GM19025 (cell line): ENCODE measurements at regions not wholly inside any gene's neighbourhood (a gene's known extent, or its start where the extent isn't known, plus 50 kb on each side); places are given as distances from the start of the nearest gene placed in this dataset.
A peak's percentile ranks its signal among the peaks of the same experiment; 100 is the strongest.

Experiments used
- ATAC-seq: cut with Tn5 transposase; IDR thresholded peaks from one replicate; pipeline ENCODE4 v1.9.1; 2021; ENCODE audit warnings: mild to moderate bottlenecking, low read depth, moderate library complexity; ENCODE audit not compliant: unreplicated experiment

DNA sequence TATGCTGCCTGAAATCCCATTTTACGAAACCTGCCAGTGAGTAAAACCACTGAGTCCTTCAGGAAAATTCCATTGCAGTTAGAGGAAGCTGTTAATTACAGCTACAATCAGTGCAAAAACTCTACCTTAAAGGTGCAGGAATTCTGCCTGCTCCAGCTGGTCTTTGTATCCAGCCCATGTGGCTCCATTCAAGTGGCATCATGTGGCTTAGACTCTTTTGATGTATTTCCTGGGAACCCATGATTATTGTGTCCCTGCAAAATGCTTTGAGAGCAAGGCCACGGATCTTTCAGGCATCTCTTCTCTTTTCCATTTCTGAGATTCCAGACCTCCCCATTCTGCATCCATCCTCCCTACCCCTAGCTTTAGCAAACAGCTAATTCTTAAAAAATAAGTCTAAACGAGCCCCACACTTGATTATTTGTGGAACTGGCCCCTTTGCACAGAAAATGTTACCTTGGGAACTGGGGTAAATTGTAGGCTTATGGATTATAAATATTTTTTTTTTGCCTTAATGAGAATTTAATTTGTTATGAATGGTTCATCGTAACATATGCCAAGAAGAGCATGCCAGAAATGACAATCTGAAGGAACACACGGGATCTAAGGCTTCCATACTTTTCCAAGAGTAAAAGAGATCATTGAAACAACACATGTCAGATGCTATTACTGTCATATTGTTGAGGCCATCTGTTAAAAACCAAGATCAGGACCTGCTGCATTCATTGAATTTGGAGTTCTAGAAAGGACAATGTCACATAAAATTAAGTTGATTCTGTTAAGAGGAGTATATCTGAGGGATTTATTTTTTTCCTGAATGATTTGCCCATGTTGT is 144.6 kb downstream of the TPH2 start:
- ATAC-seq, result no peak

DNA sequence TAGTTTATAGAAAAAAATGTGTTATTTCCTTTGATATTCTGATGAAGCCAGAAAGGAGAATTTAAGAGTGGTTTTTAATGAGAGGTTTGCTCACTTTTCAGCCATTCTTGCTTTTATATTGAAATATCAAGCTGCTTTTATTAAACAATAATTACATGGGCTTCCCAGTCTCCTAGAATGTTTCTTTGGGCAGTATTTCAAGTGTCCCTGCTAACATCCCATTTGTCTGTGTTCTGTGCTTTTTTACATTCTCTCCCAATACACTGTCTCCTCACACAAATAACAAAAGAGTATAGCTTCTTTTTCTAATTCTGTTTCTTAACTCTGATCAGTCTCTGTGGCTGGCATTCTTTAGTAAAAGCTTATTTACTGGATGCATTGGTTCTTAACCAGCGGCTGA is 145.4 kb downstream of the TPH2 start:
- no peak for ATAC-seq

DNA sequence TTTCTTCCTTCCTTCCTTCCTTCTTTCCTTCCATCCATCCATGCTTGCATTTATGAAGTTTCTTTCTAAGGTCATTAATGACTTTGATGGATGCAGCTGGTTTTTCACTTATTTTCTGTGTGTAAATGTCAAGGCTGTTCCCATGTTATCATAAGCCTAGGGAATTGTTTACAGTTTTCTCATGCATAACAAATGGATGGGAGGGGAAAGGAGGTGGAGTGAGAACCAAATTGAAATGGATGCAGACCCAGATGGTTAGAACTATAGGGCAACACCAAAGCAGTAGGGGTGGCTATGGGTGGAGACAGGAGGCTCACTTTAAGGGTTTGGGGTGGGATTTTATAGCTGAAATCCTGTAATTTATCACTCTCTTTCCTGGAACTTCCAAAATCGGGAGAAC is 146.2 kb downstream of the TPH2 start:
- no peak for ATAC-seq

DNA sequence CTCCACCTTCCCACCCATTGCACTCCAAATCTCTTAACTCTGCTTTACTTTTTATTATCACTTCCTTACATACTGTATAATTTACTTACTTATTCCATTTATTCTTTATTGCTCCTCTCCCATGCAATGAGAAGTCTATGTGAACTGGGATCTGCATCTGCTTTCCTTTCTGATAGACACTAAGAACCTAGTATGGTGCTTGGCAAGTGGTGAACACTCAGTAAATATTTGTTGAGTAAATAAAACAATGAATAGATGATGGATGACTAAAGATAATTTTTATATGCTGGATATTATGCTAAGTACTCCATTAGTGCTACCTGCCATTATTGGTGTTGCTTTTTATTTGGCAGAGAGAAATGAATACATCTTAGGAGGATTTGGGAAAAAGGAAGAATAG is 151.0 kb downstream of the TPH2 start:
- no peak for ATAC-seq

DNA sequence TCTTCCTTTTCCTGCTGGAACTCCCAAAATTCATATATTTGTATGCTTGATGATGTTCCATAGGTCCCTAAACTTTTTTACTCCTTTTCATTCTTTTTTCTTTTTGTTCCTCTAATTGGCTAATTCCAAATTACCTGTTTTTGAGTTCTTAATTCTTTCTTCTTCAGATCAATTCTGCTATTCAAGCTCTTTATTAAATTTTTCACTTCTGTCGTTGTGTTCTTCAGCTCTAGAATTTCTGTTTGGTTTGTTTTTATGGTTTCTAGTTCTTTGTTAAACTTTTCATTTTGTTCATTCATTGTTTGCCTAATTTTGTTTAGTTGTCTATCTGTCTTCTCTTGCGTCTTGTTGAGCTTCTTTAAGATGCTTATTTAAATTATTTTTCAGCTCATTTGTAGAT is 154.8 kb downstream of the TPH2 start:
- ATAC-seq, result no peak

DNA sequence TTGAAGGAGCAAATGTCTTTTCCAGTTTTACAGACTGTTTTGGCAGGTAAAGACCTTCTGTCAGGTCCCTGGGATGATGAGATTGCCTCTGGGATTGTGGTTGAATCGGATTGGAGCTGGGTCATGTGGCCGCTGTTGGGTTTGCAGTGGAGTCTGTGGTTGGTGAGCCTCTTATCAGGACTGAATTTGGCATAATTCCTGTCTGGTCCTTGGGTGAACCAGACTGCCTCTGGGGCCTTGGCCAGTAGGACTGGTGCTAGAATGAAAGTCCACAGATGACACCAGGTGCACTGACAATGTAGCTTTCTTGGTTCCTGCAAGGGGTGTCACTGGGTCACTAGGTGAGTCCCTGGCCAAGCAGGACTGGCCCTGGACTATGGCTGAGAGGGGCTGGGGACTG is 155.3 kb downstream of the TPH2 start:
- no peak for ATAC-seq

DNA sequence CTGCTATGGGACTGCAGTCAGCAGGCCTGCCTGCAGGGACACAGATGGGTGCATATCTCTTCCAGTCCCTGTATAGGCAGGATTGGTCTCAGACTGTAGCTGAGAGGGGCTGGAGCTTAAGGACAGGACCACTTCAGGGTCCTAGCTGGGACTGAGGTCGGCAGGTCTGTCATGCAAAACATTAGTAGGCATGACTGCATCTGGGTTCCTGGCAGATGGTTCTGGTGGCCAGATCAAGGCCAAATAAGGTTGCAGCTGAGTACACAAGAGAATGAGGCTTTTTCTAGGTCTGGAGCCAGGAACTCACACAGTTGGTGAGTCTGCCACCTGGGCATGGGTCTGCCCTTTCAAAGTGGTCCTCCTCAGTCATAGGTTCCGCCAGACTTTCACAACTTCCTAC is 155.8 kb downstream of the TPH2 start:
- no peak for ATAC-seq

DNA sequence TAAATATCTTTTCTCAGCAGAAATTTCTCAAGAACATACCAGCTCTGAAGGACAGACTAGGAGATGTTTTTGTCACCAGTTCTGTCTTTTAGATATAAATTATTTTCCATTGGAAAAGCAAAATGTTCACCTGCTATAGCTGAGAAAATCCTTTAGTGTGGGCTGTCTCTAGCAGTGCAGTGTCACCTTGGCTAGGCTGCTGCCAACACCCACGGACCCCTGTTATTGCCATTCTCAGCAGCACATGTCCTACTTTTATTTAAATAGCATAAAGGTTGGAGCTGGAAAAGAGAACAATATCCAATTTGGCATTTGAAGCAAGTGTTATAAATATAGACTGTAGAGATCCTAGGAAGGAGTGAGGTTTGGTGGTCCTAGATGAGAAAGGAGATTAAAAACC is 156.4 kb downstream of the TPH2 start:
- ATAC-seq, result no peak

DNA sequence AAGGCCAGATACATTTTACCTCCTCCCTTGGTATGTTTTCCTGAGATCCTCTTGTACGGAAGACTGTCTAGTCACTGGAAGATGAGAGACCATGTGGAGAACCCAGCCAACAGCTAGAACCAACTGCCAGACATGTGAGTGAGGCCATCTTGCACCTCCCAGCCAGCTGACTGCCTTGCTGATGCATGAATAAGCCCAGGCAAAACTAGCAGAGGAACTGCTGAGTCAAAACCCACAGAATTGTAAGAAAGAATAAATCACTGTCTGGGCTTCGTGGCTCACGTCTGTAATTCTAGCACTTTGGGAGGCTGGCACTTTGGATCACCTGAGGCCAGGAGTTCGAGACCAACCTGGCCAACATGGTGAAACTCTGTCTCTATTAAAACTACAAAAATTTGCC is 160.0 kb downstream of the TPH2 start:
- ATAC-seq, result no peak

DNA sequence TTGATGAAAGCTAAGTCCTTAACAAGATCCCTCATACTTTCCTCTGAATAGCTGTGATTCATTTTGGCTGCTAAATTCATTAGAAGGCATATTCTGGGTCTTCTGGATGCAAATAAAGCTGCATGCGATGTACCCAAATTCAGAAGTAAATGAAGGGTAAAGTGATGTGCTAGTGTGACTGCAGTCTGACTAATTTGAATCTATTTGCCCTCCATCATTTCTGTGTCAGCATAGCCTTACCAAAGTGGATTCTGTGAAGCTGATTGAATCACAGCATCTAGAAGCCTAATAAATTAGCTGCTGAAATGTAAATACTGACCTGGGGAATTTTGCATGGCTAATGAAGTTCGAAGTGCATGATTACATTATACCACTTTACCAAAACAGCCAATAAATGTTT is 162.2 kb downstream of the TPH2 start:
- no peak for ATAC-seq

DNA sequence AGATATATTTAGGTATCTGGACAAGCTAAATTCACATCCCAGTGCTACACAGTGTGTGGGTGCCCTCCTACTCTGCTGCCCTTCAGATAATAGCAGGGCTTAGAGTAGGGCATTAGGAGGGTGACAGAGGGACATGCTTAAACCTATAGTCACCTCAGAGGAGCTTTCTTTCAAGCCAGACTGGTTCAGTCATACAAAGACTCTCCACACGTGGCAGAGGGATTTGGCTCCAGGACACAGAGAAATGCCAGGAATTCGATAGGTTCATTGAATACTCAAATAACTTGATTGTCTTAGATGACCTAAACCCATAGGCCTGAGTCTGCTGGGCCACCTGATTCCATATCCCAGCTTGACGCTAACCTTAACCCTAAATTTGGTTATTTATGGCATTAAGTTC is 163.5 kb downstream of the TPH2 start:
- no peak for ATAC-seq

DNA sequence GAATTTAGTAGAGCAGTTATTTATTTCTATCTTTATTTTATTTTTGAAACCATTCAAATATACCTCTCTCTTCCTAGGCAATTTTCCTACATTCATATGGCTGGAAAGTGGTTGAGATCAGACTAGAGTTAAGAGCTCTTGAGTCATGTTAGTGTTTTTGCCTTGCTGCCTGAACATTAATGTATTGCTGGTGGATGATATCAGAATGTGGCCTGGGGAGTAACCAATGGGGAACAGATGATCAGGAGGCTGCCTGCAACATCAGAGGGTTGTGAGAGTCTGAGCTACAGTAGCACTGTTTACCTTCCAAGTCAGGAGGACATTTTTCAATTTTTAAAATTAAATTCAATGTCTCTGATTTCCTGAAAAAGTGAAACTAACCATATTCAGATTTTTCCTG is 166.3 kb upstream of the TRHDE start:
- ATAC-seq, result no peak

DNA sequence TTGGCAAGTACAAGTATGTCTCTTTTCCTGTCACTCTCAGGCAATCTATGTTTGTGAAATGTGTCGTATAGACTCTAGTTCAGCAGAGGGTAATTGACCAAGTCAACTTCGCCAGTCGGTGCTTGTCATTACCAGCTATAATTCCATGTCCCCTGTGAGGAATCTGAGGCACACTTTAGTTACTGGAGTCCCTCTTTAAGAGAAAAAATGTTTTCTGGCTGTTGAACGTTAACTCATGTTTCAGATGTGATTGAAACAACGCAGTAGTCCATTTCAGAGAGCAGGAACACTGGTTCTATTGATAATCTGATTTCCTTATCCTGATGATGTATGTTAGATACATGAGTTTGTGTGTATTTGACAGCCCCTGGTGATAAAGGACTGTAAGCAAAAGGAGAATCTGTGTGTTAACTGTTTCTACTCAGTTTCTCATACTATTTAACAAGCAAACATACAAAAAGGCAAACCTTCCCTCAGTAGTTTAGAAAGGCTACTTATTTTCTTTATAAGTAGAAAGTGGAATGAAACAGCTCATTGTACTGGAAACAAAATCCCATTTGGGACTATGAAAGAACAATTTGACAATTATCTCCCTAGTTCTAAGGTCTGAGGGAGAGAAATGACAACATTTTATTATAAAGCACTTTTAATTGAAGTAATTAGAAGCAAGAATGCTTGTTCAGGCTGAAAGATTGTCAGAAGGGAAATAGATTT is 161.1 kb upstream of the TRHDE start:
- ATAC-seq, result no peak

DNA sequence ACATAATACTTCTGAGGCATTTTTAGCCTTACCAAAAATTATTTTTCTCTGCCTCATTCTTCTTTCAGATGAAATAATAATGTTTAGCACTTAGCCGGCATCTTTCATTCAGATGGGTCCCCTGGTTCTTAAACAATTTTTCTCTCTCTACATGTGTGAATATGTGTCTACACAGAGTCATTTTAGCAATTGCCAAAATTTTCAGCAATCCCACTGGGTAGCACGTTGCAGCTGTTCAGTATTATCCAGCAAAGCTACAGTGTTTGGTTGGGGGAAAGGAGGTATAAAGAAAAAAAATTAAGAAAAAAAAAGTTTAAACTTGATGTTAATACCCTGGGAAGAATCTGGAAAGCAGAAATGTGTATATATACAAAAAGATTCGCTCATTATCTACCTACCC is 160.5 kb upstream of the TRHDE start:
- no peak for ATAC-seq

DNA sequence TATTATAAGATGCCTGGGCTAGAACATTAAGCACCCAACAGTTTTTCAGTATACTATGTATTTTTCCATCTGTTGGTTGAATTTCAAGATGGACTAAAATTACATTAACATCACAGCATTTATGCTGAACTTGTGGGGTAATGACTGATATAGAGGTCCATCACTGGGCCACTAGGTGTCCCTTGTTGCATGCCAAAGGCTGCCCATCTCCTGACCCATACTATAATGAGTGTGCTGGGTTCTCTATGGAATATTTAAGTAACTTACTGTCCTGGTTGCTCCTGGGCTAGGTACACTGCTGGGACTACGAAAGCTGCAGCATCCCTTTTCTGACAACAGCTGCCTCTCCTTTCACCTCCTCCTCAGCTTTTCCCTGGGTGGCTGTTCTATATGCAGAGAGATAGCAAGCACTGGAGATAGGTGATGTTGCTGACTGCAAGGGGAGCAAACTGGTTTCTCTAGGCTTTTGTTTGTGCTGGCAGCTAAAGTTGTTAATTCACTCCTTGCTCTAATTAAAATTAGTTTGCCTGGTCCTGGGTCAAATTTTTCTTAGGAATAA is 138.6 kb upstream of the TRHDE start:
- no peak for ATAC-seq

DNA sequence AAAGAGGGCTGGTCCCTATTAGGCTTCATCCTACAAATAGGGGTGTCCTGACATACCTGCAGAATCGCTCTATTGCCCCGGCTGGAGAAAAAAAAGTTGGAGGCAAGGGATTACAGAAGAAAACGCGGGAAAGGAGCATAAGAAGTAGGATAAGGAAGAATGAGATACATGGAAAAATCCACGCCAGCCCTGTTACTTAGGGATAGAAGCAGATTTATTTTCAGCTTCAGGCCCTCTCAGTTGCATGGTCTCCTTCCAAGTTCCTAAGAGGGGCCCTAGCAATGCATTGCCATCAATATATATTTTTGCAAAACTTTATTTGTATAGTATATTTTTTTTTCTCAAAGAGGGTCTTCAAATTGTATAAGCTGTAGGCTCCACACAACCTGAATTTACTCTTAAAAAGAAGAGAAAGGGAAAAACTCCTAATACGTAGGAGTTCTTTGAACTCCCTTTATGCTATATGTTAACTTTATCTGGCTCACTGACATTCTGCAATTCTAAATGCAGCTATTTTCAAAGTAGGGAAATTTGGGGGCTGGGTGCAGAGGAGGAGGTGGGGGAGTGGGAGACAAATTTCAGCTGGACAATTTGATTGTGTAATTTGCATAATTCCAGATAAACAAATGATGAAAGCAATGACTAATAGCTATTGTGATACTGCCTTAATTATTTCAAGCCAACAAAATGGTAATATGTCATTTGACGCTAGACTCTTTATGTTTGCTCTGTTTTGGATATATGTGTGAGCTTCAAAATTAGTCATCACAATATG is 137.7 kb upstream of the TRHDE start:
- ATAC-seq, result no peak

DNA sequence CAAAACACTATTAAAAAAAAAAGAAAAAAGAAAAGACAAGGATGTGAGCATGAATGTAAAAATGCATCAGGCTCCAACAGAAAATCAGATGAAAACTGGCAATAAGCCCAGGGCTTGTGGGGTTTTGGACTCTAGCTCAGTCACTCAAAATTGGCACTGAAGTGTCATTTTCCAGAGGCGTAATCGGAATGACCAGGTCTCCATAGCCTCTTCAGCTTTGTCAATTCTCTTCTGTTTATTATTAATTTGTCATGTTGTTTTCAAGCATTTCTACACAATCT is 137.2 kb upstream of the TRHDE start:
- ATAC-seq, result no peak

DNA sequence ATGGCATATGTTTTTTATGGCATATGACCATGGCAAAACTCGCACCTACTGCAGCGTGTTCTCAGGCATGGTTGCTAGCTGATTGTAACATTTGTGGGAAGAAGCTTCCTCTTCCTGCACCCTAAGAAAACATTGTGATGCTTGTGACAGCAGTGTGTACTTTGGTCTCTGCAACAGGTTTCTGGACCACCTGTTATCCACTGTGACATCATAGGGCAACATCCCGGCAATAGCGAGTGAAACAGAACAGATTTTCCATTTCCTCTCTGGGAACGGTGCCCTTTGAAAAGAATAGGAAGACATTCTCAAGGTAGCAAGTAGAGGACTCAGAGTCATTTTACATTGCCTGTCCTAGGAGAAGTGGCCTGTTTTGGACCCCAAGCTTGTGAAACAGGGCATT is 135.4 kb upstream of the TRHDE start:
- no peak for ATAC-seq

DNA sequence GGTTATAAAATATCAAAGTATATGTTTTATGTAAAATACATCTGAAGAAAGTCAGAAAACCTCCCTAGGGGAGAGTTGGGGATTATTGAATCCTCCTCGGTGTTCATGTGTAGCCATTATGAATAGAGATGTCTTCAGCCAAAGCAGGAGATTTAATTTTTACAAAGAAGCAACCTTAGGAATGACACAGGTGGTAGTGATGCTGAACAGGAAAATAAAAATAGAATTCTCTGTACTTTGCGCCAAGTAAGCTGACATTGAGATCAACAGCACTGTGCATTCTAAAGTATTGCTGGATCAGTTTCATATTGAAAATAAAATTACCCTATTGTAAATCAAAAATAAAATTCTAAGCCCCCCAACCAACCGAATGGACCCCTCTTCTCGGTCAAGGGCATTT is 132.8 kb upstream of the TRHDE start:
- ATAC-seq, result no peak

DNA sequence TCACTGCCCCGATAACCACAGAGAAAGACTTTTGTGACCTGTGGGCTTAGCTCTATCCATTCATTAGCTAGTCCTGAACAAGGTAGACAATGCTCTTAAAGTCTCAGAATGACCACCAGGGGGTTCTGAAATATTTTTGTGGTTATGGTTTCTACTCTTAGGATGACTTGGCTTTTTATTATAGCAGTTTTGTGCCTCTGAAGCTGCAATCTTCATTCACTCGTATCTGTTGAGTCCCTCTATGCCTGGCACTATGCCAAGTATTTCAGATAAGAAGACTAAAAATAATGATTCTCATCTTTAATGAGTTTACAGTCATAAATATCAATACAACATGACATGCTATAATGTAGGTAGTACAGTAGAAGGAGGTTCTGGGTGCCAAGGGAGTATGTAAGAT is 130.8 kb upstream of the TRHDE start:
- peak; percentile 85 for ATAC-seq

DNA sequence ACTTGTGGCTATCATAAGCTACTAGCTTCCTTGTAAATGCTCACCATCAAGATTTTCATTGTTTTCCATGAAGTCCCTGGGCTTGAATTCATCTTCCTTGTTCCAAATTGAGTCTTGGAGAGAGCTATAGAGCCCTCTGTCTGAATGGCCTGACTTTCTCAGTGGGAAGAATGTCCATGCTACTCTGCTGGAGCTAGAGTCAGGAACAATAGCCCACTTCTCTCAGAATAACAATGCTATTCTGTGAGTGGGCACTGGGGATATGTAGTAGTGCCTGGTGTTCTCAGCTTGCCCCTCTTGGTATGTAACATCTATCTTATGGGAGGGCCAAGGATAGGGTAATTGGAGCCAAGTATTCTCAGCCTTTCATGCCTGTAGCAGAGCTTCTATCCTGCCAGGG is 127.6 kb upstream of the TRHDE start:
- ATAC-seq, result no peak
